Esophagus muscularis mucosa (tissue), 4 donors: ENCODE measurements at regions not wholly inside any gene's neighbourhood (a gene's known extent, or its start where the extent isn't known, plus 50 kb on each side); places are given as distances from the start of the nearest gene placed in this dataset.
A peak's percentile ranks its signal among the peaks of the same experiment; 100 is the strongest.

Experiments used
- DNase-seq: peaks from one replicate; pipeline ENCODE4 v3.0.0-alpha.2; 2017; ENCODE audit errors: extremely low spot score
- H3K27ac ChIP-seq, 4 donors: fragments of 200-600 bp; sonication (generic); replicated peaks in 1 of 4; 1 replicate in 3 of 4; 2 replicates in 1 of 4; pipeline ENCODE4 v1.5.1; 2016 to 2019; ENCODE audit warnings: mild to moderate bottlenecking in 1 of 4
- H3K27me3 ChIP-seq, 4 donors: fragments of 200-600 bp; sonication (generic); one replicate each; pipeline versions ENCODE4 v1.5.1 to v1.6.0; 2016 to 2019
- H3K36me3 ChIP-seq, 4 donors: fragments of 200-600 bp; sonication (generic); one replicate each; pipeline ENCODE4 v1.5.1; 2016 to 2019
- H3K4me1 ChIP-seq, 4 donors: fragments of 200-600 bp; sonication (generic); one replicate each; pipeline ENCODE4 v1.5.1; 2016 to 2019
- H3K4me3 ChIP-seq, 4 donors: fragments of 200-600 bp; sonication (generic); 1 replicate in 2 of 4; 2 replicates in 2 of 4; pipeline ENCODE4 v1.5.1; 2016 to 2019; ENCODE audit warnings: mild to moderate bottlenecking in 4 of 4, moderate library complexity in 1 of 4
- H3K9me3 ChIP-seq, 4 donors: fragments of 200-600 bp; sonication (generic); 1 replicate in 3 of 4; 2 replicates in 1 of 4; pipeline ENCODE4 v1.5.1; 2016 to 2019
- EP300 ChIP-seq: sonication (generic); formaldehyde crosslinking; IDR thresholded peaks from one replicate; pipeline ENCODE4 v1.6.1; 2017; ENCODE audit warnings: antibody characterized with exemption
- POLR2A ChIP-seq: fragments of 450-650 bp; IDR thresholded peaks from one replicate; pipeline ENCODE4 v1.6.1; 2017; ENCODE audit warnings: antibody characterized with exemption, moderate library complexity, mild to moderate bottlenecking, low read depth
- POLR2AphosphoS5 ChIP-seq, 2 donors: sonication (generic); formaldehyde crosslinking; IDR thresholded peaks; one replicate each; pipeline ENCODE4 v1.6.1; 2017; ENCODE audit warnings: antibody characterized with exemption in 2 of 2
- WGBS: methylation state at CpG from one replicate; pipeline ENCODE4 v1.1.5; 2018; 5-methylcytosine and 5-hydroxymethylcytosine counted together
- intact Hi-C: fragments of 100-400 bp; cut with DNase I; formaldehyde crosslinking; loops from one replicate; pipeline ENCODE4 v1.15.1; 2023
- TF ChIP-seq, protein P1 (sequence below), 3 experiments: fragments of 200-600 bp in 2 of 3; fragments of 450-650 bp in 1 of 3; sonication (generic) in 2 of 3; IDR thresholded peaks; one replicate each; pipeline ENCODE4 v1.5.1; 2017 to 2019; ENCODE audit warnings: antibody characterized with exemption in 3 of 3, mild to moderate bottlenecking in 2 of 3, moderate library complexity in 1 of 3

DNA sequence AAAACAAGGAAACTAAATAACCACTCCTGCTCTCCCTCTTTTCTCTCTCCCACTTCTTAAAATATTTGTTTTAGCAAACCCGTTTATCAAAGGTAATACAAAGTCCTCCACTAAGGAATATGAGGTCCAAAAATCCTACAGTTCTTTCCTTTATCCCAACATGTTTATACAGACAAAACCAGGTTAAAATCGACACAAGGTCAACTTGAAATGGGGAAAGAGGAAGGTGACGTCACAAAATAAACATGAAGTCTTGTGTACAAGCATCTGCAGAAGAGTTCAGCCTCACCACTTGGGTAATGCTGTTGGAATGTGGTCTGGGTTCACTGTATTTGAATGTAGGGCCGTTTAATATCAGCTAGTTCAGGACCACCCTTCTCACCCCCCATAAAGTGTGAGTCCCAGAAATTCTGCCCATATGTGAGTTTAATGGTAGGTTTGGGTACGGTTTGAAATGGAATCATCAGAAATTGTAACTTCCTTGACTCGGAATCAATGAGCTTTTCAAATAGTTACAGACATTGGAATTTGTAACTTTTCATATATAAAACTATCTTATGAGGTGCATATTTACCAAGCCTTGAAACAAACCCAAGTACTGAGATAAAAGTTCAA lies 120.0 kb upstream of the SLC38A2 start:
- TF ChIP-seq, protein P1, sequence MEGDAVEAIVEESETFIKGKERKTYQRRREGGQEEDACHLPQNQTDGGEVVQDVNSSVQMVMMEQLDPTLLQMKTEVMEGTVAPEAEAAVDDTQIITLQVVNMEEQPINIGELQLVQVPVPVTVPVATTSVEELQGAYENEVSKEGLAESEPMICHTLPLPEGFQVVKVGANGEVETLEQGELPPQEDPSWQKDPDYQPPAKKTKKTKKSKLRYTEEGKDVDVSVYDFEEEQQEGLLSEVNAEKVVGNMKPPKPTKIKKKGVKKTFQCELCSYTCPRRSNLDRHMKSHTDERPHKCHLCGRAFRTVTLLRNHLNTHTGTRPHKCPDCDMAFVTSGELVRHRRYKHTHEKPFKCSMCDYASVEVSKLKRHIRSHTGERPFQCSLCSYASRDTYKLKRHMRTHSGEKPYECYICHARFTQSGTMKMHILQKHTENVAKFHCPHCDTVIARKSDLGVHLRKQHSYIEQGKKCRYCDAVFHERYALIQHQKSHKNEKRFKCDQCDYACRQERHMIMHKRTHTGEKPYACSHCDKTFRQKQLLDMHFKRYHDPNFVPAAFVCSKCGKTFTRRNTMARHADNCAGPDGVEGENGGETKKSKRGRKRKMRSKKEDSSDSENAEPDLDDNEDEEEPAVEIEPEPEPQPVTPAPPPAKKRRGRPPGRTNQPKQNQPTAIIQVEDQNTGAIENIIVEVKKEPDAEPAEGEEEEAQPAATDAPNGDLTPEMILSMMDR (IDR thresholded peaks at IDR 0.05), result no peak
- TF ChIP-seq POLR2A (no peak), EP300 (no peak), POLR2AphosphoS5 (IDR thresholded peaks at IDR 0.05) (no peak)
- 62% methylated on average over 6 of the region's 6 CpGs for WGBS
- Histone ChIP-seq H3K4me3 (no peak overlapping the region), H3K27me3 (no peaks in the 10 kb centered on the region), H3K27ac (peak overlapping the region in 1 of 4 donors; percentile 15), H3K9me3 (no peaks in the 10 kb centered on the region), H3K36me3 (no peaks in the 10 kb centered on the region), H3K4me1 (peaks cover 35 to 52% (median 44%) of the 10 kb centered on the region in 4 donors)
- DNase-seq, result no peak
- intact Hi-C loops, result no loop called here

DNA sequence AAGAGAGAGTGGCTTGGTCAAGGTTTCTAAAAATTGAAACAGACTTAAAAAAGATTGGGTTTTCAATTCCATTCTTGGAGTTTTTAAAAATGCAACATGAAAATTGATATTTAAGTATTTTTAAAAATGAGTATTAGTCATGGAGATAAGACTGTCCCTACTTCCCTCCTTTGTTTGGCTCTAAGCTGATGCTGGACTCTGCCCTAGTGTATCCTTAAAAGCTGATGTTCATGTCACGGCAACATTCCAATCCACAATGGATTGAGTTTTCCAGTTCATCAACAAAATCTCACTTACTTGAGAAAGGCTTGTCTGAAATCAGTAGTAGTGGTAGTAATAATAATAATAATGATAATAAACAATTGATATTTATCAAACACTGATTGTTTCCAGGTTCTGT lies 119.0 kb upstream of the SLC38A2 start:
- no peak overlapping the region for H3K4me3 ChIP-seq
- WGBS, result 71% methylated on average over 1 of the region's 1 CpG
- H3K27ac ChIP-seq, result peak overlapping the region in 1 of 4 donors; percentile 15
- DNase-seq, result no peak
- H3K27me3 ChIP-seq, result no peaks in the 10 kb centered on the region
- TF ChIP-seq EP300 (no peak), POLR2AphosphoS5 (IDR thresholded peaks at IDR 0.05) (no peak), POLR2A (no peak)
- TF ChIP-seq, protein P1 (IDR thresholded peaks at IDR 0.05), result no peak
- H3K36me3 ChIP-seq, result no peaks in the 10 kb centered on the region
- H3K9me3 ChIP-seq, result no peaks in the 10 kb centered on the region
- peaks cover 35 to 52% (median 44%) of the 10 kb centered on the region in 4 donors for H3K4me1 ChIP-seq
- intact Hi-C loops, result no loop called here

DNA sequence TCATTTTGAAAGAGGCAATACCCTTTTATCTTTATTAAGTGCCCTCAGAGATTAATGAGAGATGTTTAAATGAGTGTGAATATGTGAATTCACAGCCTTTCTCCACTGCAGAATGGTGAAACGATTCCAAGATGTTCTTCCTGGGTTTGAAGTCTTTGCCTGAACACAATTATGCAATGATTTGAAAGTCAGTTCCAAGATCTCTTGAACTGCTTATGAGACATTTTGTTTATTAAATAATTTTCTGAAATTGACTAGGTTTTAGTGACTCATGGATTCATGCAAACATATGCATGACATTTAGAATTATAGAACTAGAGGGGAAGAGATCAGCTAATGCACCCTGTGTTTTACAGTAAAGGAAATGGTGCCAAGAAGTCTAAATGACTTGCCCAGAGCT lies 118.1 kb upstream of the SLC38A2 start:
- H3K4me1 ChIP-seq, result peaks cover 35 to 52% (median 44%) of the 10 kb centered on the region in 4 donors
- WGBS, result 17% methylated on average over 1 of the region's 1 CpG
- H3K27ac ChIP-seq, result peak overlapping the region; percentile 42 to 66 (median 46)

DNA sequence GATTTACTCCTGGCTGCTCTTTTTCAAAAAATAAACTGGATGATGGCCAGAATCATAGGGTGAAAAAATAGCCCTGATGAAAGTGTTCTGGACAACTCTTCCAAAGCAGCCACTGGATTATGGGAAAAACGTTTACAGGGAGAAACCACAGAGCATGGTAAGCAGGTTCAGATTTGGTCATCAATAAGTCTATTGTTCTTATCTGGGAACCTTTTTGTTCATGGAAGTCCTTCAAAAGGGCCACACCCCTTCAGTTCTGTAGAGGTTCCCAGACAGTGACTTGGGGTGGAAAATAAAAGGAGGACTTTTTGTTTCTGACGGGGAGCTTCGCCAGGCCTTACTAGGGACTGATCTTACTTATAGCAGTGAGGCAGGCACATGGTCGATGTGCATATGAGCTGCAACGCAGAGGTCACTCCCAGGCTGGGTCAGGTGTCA lies 117.4 kb upstream of the SLC38A2 start:
- Histone ChIP-seq H3K4me1 (peaks cover 34 to 52% (median 44%) of the 10 kb centered on the region in 4 donors), H3K4me3 (no peak overlapping the region), H3K9me3 (no peaks in the 10 kb centered on the region), H3K27me3 (no peaks in the 10 kb centered on the region), H3K27ac (peak overlapping the region; percentile 42 to 66 (median 46)), H3K36me3 (no peaks in the 10 kb centered on the region)
- DNase-seq, result no peak
- intact Hi-C loops, result no loop called here
- WGBS, result 66% methylated on average over 5 of the region's 5 CpGs
- TF ChIP-seq POLR2AphosphoS5 (IDR thresholded peaks at IDR 0.05) (no peak), POLR2A (no peak), EP300 (no peak)
- TF ChIP-seq, protein P1 (IDR thresholded peaks at IDR 0.05), result no peak

More for the DNA sequence above, 118.1 kb upstream of the SLC38A2 start:
- H3K36me3 ChIP-seq, result no peaks in the 10 kb centered on the region
- DNase-seq, result no peak
- intact Hi-C loops, result no loop called here
- no peaks in the 10 kb centered on the region for H3K27me3 ChIP-seq
- TF ChIP-seq POLR2A, result no peak
- no peaks in the 10 kb centered on the region for H3K9me3 ChIP-seq
- no peak overlapping the region for H3K4me3 ChIP-seq

DNA sequence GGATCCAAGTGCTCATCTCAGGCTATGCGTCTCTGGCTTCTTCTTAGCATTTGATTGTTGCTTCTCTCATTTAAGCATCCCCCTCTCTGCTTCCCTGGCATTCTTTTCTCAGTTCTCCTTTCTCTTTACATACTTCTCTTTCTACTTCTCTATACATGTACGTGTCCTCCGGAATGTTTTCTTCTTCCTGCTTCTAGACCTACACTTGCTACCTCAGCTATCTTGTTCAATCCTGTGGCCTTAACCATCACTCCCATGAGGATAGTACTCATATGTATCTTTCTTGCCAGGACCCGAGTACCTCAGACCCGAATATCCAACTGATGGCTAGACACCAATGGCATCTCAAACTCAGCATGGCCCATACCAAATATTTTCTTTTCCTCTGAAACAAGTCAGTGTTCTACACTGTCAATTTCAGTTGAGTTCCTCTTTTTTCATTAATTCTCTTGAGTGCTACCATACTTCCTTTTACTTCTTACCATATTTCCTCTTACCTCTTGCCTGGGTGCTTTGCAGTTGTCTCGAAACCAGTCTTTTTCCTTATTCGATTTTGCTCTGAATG lies 115.1 kb upstream of the SLC38A2 start:
- no peak for DNase-seq
- TF ChIP-seq POLR2AphosphoS5 (IDR thresholded peaks at IDR 0.05) (no peak), EP300 (no peak), POLR2A (no peak)
- TF ChIP-seq, protein P1 (IDR thresholded peaks at IDR 0.05), result no peak
- H3K27me3 ChIP-seq, result no peaks in the 10 kb centered on the region
- no peak overlapping the region for H3K4me3 ChIP-seq
- intact Hi-C loops, result no loop called here
- no peak overlapping the region for H3K27ac ChIP-seq
- 92% methylated on average over 7 of the region's 7 CpGs for WGBS
- no peaks in the 10 kb centered on the region for H3K9me3 ChIP-seq
- H3K36me3 ChIP-seq, result no peaks in the 10 kb centered on the region
- H3K4me1 ChIP-seq, result peaks cover 21 to 39% (median 33%) of the 10 kb centered on the region in 4 donors
